Natural killer cell (primary cell): ENCODE measurements at regions not wholly inside any gene's neighbourhood (a gene's known extent, or its start where the extent isn't known, plus 50 kb on each side); places are given as distances from the start of the nearest gene placed in this dataset.

Experiments used
- ATAC-seq, 3 donors: fragments of 150-1000 bp in 2 of 3; fragments of 200-7000 bp in 1 of 3; cut with Tn5 transposase; 1 replicate in 1 of 3; 2 replicates in 2 of 3; pipeline ENCODE4 v1.10.0; 2021; ENCODE audit warnings: mild to moderate bottlenecking in 2 of 3, moderate library complexity in 2 of 3
- DNase-seq, 2 donors: peaks; one replicate each; pipeline versions ENCODE4 v3.0.0 to v3.0.0-alpha.2; 2013 to 2021; ENCODE audit warnings: mixed read lengths in 1 of 2
- H3K27ac ChIP-seq: one replicate; pipeline ENCODE4 v1.5.1; 2013; ENCODE audit warnings: mild to moderate bottlenecking, low read length
- H3K27me3 ChIP-seq: one replicate; pipeline ENCODE4 v1.6.1; 2013; ENCODE audit warnings: low read length; ENCODE audit not compliant: control insufficient read depth, insufficient read depth
- H3K36me3 ChIP-seq: one replicate; pipeline ENCODE4 v1.6.1; 2013; ENCODE audit warnings: low read length; ENCODE audit not compliant: control insufficient read depth, insufficient read depth
- H3K4me1 ChIP-seq: one replicate; pipeline ENCODE4 v1.6.1; 2013; ENCODE audit warnings: low read length; ENCODE audit not compliant: control insufficient read depth, insufficient read depth
- H3K4me3 ChIP-seq: one replicate; pipeline ENCODE4 v1.5.1; 2013; ENCODE audit warnings: low read length
- H3K9me3 ChIP-seq: one replicate; pipeline ENCODE4 v1.6.1; 2013; ENCODE audit warnings: low read length; ENCODE audit not compliant: control insufficient read depth, insufficient read depth
- H3K27ac Mint-ChIP-seq, 2 donors: one replicate each; pipeline ENCODE4 v1.8.0; 2022; ENCODE audit warnings: mild to moderate bottlenecking in 2 of 2, mixed read lengths in 2 of 2, moderate library complexity in 1 of 2
- H3K27me3 Mint-ChIP-seq, 2 donors: one replicate each; pipeline ENCODE4 v1.8.0; 2022; ENCODE audit warnings: low read depth in 2 of 2, mixed read lengths in 2 of 2
- H3K36me3 Mint-ChIP-seq: one replicate; pipeline ENCODE4 v1.8.0; 2022; ENCODE audit warnings: mixed read lengths
- H3K4me1 Mint-ChIP-seq, 2 donors: one replicate each; pipeline ENCODE4 v1.8.0; 2022; ENCODE audit warnings: mixed read lengths in 2 of 2
- H3K4me3 Mint-ChIP-seq: one replicate; pipeline ENCODE4 v1.8.0; 2022; ENCODE audit warnings: mild to moderate bottlenecking, moderate library complexity, mixed read lengths
- H3K9me3 Mint-ChIP-seq, 2 donors: one replicate each; pipeline ENCODE4 v1.8.0; 2022; ENCODE audit warnings: mixed read lengths in 2 of 2
- whole genome bisulfite sequencing: methylation state at CpG from one replicate; pipeline ENCODE4 v1.1.7; 2013; ENCODE audit warnings: missing lambda C conversion rate; ENCODE audit not compliant: insufficient coverage; 5-methylcytosine and 5-hydroxymethylcytosine counted together
- intact Hi-C: fragments of 100-400 bp; cut with micrococcal nuclease; formaldehyde crosslinking; loops from one replicate; pipeline ENCODE4 v1.14.2; 2022
- TF ChIP-seq, protein P1 (sequence below): fragments of 200-600 bp; IDR thresholded peaks from one replicate; pipeline ENCODE4 v1.8.0; 2022; ENCODE audit warnings: antibody characterized with exemption

DNA sequence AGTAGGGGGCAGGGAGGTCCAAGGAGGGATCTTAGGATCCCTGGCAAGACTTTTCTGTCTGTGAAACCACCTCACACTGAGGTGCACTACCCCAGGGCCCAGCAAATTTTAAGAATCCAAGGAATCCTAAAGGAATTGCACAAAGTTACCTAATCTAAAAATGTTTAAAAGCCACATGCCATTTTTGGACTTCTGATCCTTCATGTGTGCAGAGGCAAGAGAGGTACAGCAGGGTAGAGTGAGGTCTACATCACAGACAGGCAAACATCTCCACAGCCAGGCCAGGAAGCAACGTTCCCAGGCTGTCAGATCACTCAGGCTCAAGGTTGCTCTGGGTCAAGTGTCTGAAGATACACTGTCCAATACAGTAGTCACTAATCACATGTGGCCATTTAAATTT is 324.6 kb upstream of the DUSP10 start:
- no peaks in the 10 kb centered on the region for H3K36me3 ChIP-seq
- no peak overlapping the region for H3K27ac Mint-ChIP-seq
- 89% methylated on average over 1 of the region's 1 CpG for WGBS
- no peaks in the 10 kb centered on the region for H3K27me3 ChIP-seq
- intact Hi-C loops: no loop called here
- ATAC-seq (no peak), DNase-seq (no peak)
- no peak overlapping the region for H3K4me3 Mint-ChIP-seq
- no peak overlapping the region for H3K4me3 ChIP-seq
- H3K9me3 Mint-ChIP-seq: peaks cover 6 to 7% of the 10 kb centered on the region in 2 donors
- TF ChIP-seq, protein P1, sequence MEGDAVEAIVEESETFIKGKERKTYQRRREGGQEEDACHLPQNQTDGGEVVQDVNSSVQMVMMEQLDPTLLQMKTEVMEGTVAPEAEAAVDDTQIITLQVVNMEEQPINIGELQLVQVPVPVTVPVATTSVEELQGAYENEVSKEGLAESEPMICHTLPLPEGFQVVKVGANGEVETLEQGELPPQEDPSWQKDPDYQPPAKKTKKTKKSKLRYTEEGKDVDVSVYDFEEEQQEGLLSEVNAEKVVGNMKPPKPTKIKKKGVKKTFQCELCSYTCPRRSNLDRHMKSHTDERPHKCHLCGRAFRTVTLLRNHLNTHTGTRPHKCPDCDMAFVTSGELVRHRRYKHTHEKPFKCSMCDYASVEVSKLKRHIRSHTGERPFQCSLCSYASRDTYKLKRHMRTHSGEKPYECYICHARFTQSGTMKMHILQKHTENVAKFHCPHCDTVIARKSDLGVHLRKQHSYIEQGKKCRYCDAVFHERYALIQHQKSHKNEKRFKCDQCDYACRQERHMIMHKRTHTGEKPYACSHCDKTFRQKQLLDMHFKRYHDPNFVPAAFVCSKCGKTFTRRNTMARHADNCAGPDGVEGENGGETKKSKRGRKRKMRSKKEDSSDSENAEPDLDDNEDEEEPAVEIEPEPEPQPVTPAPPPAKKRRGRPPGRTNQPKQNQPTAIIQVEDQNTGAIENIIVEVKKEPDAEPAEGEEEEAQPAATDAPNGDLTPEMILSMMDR: no peak
- H3K4me1 Mint-ChIP-seq: no peaks in the 10 kb centered on the region
- H3K27me3 Mint-ChIP-seq: peaks cover 3 to 8% of the 10 kb centered on the region in 2 donors
- H3K27ac ChIP-seq: no peak overlapping the region
- peaks cover 10% of the 10 kb centered on the region for H3K36me3 Mint-ChIP-seq
- no peaks in the 10 kb centered on the region for H3K4me1 ChIP-seq
- peaks cover 6% of the 10 kb centered on the region for H3K9me3 ChIP-seq

DNA sequence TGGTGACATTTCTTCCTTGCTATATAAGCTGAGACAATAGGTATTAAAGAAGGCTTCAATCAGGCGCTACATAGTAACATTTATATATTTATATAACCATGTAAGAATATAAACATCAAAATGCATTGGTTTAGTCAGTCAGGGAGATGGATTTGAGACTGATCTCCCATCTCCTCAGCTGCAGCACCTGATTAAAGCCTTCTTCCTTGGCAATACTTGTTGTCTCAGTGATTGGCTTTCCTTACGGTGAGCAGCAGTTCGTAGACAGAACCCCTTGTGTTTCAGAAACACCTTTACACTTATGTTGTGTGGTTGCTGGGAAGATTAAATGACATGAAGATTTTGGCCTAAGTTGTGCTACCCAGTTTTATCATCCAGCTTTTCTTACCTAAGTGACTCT is 323.3 kb upstream of the DUSP10 start:
- peaks cover 3 to 8% of the 10 kb centered on the region in 2 donors for H3K27me3 Mint-ChIP-seq
- H3K4me3 Mint-ChIP-seq: no peak overlapping the region
- H3K27ac Mint-ChIP-seq: no peak overlapping the region
- WGBS: no CpG with 5 or more reads among the region's 3 CpGs
- Histone ChIP-seq H3K36me3 (no peaks in the 10 kb centered on the region), H3K4me3 (no peak overlapping the region), H3K27me3 (no peaks in the 10 kb centered on the region), H3K9me3 (peaks cover 6% of the 10 kb centered on the region), H3K4me1 (no peaks in the 10 kb centered on the region), H3K27ac (no peak overlapping the region)
- TF ChIP-seq, protein P1: no peak
- H3K36me3 Mint-ChIP-seq: peaks cover 10% of the 10 kb centered on the region
- H3K4me1 Mint-ChIP-seq: no peaks in the 10 kb centered on the region
- ATAC-seq (no peak), DNase-seq (no peak)
- intact Hi-C loops: no loop called here
- peaks cover 6 to 7% of the 10 kb centered on the region in 2 donors for H3K9me3 Mint-ChIP-seq

- peaks cover 3 to 8% of the 10 kb centered on the region in 2 donors for H3K27me3 Mint-ChIP-seq
- H3K9me3 ChIP-seq: peaks cover 6% of the 10 kb centered on the region
- intact Hi-C loops: no loop called here
- WGBS: 92% methylated on average over 3 of the region's 3 CpGs
- H3K36me3 ChIP-seq: no peaks in the 10 kb centered on the region
- H3K36me3 Mint-ChIP-seq: peaks cover 10% of the 10 kb centered on the region
- ATAC-seq (no peak), DNase-seq (no peak)
- H3K9me3 Mint-ChIP-seq: peaks cover 6 to 7% of the 10 kb centered on the region in 2 donors
- no peak overlapping the region for H3K27ac Mint-ChIP-seq
- no peaks in the 10 kb centered on the region for H3K4me1 ChIP-seq
- no peaks in the 10 kb centered on the region for H3K27me3 ChIP-seq
- no peak overlapping the region for H3K4me3 Mint-ChIP-seq
- no peak overlapping the region for H3K27ac ChIP-seq
- TF ChIP-seq, protein P1: no peak
- H3K4me1 Mint-ChIP-seq: no peaks in the 10 kb centered on the region
- no peak overlapping the region for H3K4me3 ChIP-seq
Observed at GRCh38 chr1:222064388-222065211, 322.7 kb upstream of the DUSP10 start.

DNA sequence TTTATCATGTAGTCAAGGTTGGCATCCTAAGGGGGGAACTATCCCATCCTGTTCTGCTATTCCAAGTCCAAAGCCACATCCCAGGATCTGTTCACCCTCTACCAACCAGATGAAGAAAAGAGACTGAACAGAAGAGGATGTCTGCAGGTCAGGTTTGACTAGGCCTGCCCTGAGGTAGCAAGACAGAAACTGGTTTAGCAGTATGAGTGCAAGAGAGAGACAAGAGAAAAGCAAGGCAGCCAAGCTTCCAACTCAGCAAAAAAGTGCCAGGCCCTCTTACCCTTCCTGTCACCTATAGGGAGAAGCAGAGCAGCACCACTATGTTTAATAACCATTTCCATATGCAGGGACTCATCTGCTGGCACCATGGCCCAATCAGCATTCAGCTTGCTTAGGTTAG is 320.8 kb upstream of the DUSP10 start:
- Histone ChIP-seq H3K36me3 (no peaks in the 10 kb centered on the region), H3K27ac (no peak overlapping the region), H3K4me3 (no peak overlapping the region), H3K4me1 (no peaks in the 10 kb centered on the region), H3K27me3 (no peaks in the 10 kb centered on the region), H3K9me3 (peaks cover 6% of the 10 kb centered on the region)
- Mint-ChIP-seq H3K27me3 (peaks cover 7 to 8% of the 10 kb centered on the region in 2 donors), H3K27ac (no peak overlapping the region), H3K36me3 (peaks cover 10% of the 10 kb centered on the region), H3K4me3 (no peak overlapping the region), H3K9me3 (peaks cover 6 to 7% of the 10 kb centered on the region in 2 donors), H3K4me1 (no peaks in the 10 kb centered on the region)
- DNase-seq: no peak
- intact Hi-C loops: no loop called here
- TF ChIP-seq, protein P1: no peak
- ATAC-seq: no peak
